ENCODE measurements at regions not wholly inside any gene's neighbourhood (a gene's known extent, or its start where the extent isn't known, plus 50 kb on each side); places are given as distances from the start of the nearest gene placed in this dataset.

DNA sequence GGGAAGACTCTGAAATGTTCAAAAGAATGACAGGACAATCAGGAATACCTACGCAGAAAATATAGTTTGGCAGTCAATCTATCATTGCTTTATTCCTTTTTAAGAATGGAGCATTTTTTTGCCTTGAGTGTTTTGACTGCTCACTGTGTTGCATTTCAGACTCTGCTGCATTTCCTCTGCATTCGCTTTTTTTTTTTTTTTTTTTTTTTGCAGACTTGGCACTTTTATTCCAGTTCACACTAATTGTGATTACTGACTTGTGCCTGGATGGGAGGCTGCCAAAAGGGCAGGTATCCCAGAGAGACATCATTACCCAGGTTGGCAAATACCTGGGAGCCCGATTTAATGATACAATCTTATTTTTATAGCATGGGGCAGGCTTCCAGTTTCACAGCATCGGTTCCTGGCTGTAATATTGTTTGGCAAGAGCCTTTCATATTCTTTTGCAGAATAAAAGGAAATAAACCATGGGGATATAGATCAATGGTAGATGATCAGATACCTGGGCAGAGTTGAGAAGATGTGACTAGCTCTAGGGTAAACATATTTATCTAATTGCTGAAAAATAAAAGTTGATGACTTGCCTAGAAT lies 1132.6 kb downstream of the MAT2B start:
- no peak overlapping the region for H3K4me3 ChIP-seq (ENCODE audit: insufficient read depth, low read length)

DNA sequence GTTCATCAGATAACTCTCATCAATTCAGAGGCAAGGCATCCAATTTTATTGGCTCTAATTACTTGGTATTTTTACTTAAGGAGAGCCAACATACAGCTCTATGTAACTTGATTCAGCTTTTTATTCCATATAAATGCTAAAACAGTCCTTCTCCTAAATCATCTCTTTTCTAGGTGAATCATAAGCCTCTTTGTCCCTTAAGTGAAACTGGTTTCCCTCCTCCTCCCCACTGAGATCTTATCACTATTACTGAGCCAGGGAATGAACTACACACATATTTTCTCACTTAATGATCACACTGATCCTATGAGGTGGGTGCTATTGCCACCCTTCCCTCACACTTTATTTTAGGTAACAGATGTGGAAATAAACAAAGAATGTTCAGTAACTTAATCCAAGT lies 1143.8 kb downstream of the MAT2B start:
- DNase-seq (ENCODE audit: insufficient read length, low spot score, missing footprints): peak; percentile 5
- Histone ChIP-seq H2AFZ (ENCODE audit: low read length) (no peak overlapping the region), H3K79me2 (ENCODE audit: insufficient read depth, low read length) (no peaks in the 10 kb centered on the region), H3K4me1 (ENCODE audit: insufficient read depth, low read length) (no peaks in the 10 kb centered on the region), H3K27me3 (ENCODE audit: insufficient read depth, low read length) (no peaks in the 10 kb centered on the region), H3K4me2 (ENCODE audit: insufficient read depth, low read length) (no peak overlapping the region), H4K20me1 (ENCODE audit: insufficient read depth, low read length) (no peaks in the 10 kb centered on the region), H3K9me3 (ENCODE audit: low read depth, low read length) (peaks cover 2% of the 10 kb centered on the region), H3K27ac (ENCODE audit: low read depth, low read length) (no peak overlapping the region), H3K36me3 (ENCODE audit: insufficient read depth, low read length) (no peaks in the 10 kb centered on the region), H3K4me3 (ENCODE audit: insufficient read depth, low read length) (no peak overlapping the region)
- TF ChIP-seq, protein P1, sequence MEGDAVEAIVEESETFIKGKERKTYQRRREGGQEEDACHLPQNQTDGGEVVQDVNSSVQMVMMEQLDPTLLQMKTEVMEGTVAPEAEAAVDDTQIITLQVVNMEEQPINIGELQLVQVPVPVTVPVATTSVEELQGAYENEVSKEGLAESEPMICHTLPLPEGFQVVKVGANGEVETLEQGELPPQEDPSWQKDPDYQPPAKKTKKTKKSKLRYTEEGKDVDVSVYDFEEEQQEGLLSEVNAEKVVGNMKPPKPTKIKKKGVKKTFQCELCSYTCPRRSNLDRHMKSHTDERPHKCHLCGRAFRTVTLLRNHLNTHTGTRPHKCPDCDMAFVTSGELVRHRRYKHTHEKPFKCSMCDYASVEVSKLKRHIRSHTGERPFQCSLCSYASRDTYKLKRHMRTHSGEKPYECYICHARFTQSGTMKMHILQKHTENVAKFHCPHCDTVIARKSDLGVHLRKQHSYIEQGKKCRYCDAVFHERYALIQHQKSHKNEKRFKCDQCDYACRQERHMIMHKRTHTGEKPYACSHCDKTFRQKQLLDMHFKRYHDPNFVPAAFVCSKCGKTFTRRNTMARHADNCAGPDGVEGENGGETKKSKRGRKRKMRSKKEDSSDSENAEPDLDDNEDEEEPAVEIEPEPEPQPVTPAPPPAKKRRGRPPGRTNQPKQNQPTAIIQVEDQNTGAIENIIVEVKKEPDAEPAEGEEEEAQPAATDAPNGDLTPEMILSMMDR (IDR thresholded peaks at IDR 0.05; ENCODE audit: extremely low read depth, low read depth, low read length): no peak

More for the DNA sequence above, 1132.6 kb downstream of the MAT2B start:
- no peak overlapping the region for H3K27ac ChIP-seq (ENCODE audit: low read depth, low read length)
- H3K4me1 ChIP-seq (ENCODE audit: insufficient read depth, low read length): no peaks in the 10 kb centered on the region
- no peaks in the 10 kb centered on the region for H3K36me3 ChIP-seq (ENCODE audit: insufficient read depth, low read length)
- TF ChIP-seq, protein P1 (IDR thresholded peaks at IDR 0.05; ENCODE audit: extremely low read depth, low read depth, low read length): no peak
- H3K4me2 ChIP-seq (ENCODE audit: insufficient read depth, low read length): no peak overlapping the region
- H2AFZ ChIP-seq (ENCODE audit: low read length): no peak overlapping the region
- H3K79me2 ChIP-seq (ENCODE audit: insufficient read depth, low read length): no peaks in the 10 kb centered on the region
- no peak for DNase-seq (ENCODE audit: insufficient read length, low spot score, missing footprints)
- no peaks in the 10 kb centered on the region for H4K20me1 ChIP-seq (ENCODE audit: insufficient read depth, low read length)
- no peaks in the 10 kb centered on the region for H3K9me3 ChIP-seq (ENCODE audit: low read depth, low read length)
- no peaks in the 10 kb centered on the region for H3K27me3 ChIP-seq (ENCODE audit: insufficient read depth, low read length)

DNA sequence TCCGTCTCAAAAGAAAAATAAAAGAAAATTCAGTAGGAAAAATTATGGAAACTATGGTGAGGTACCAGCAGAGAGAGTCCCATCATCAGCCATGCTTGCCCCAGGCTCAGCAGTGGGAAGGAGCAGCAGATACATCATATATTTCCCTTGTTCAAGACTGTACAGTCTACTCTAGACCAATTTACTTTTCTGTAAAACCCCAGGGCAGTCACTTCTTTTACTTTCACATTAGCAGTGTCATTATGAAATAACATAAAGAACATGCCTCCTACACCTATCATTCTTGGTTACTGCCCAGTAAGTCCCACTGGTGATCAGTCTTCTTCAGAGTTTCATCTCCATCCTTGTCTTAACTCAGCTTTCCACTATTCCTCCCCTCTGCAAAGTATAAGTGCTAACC lies 1145.0 kb downstream of the MAT2B start:
- Histone ChIP-seq H3K4me1 (ENCODE audit: insufficient read depth, low read length) (no peaks in the 10 kb centered on the region), H3K4me3 (ENCODE audit: insufficient read depth, low read length) (no peak overlapping the region), H3K9me3 (ENCODE audit: low read depth, low read length) (no peaks in the 10 kb centered on the region), H3K36me3 (ENCODE audit: insufficient read depth, low read length) (no peaks in the 10 kb centered on the region), H3K27ac (ENCODE audit: low read depth, low read length) (no peak overlapping the region), H3K27me3 (ENCODE audit: insufficient read depth, low read length) (no peaks in the 10 kb centered on the region), H4K20me1 (ENCODE audit: insufficient read depth, low read length) (no peaks in the 10 kb centered on the region), H2AFZ (ENCODE audit: low read length) (no peak overlapping the region), H3K79me2 (ENCODE audit: insufficient read depth, low read length) (no peaks in the 10 kb centered on the region), H3K4me2 (ENCODE audit: insufficient read depth, low read length) (no peak overlapping the region)
- TF ChIP-seq, protein P1 (IDR thresholded peaks at IDR 0.05; ENCODE audit: extremely low read depth, low read depth, low read length): no peak
- no peak for DNase-seq (ENCODE audit: insufficient read length, low spot score, missing footprints)

DNA sequence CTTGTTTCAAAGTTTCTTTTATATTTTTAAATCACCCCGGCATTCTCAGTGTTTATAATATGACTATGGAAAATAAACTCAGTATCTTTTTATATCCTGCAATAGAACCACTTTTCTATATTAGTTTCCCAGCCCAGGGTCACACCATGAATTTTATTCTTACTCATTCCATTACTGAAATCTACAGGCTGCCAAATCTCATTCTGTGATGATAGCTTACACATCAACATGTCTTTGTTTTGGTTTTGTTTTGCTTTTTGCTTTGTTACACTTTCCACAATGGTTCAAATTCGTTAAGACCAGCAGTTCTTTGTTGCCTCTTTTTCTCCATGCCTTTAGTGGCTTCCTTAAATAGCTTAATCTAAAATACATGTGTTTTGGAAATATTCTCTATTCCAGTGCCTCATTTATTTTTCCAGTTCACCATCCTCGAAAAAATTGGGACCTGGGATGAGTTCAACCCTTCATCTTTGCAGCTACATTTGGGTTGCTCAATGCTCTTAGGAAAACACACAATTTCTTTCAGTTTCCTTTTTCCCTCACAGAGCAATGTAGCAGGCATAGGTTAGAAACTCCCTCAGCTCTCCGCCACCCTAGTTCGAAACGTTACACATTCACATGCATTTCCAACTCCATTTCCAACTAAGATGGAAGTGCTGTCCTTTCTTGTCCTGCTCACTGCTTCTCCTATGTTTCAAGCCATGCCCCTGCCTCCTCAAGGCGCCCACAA lies 1146.3 kb downstream of the MAT2B start:
- Histone ChIP-seq H3K36me3 (ENCODE audit: insufficient read depth, low read length) (no peaks in the 10 kb centered on the region), H3K27ac (ENCODE audit: low read depth, low read length) (no peak overlapping the region), H3K4me2 (ENCODE audit: insufficient read depth, low read length) (no peak overlapping the region), H3K79me2 (ENCODE audit: insufficient read depth, low read length) (no peaks in the 10 kb centered on the region), H3K9me3 (ENCODE audit: low read depth, low read length) (no peaks in the 10 kb centered on the region), H3K4me1 (ENCODE audit: insufficient read depth, low read length) (no peaks in the 10 kb centered on the region), H3K27me3 (ENCODE audit: insufficient read depth, low read length) (no peaks in the 10 kb centered on the region), H2AFZ (ENCODE audit: low read length) (no peak overlapping the region), H3K4me3 (ENCODE audit: insufficient read depth, low read length) (no peak overlapping the region), H4K20me1 (ENCODE audit: insufficient read depth, low read length) (no peaks in the 10 kb centered on the region)
- no peak for DNase-seq (ENCODE audit: insufficient read length, low spot score, missing footprints)
- TF ChIP-seq, protein P1 (IDR thresholded peaks at IDR 0.05; ENCODE audit: extremely low read depth, low read depth, low read length): no peak
